ENCODE measurements at regions not wholly inside any gene's neighbourhood (a gene's known extent, or its start where the extent isn't known, plus 50 kb on each side); places are given as distances from the start of the nearest gene placed in this dataset.
"Not testable (repeated sequence)": the region's sequence is repeated elsewhere in the genome, so short reads cannot be mapped to it uniquely, and the experiment has no call there.

DNA sequence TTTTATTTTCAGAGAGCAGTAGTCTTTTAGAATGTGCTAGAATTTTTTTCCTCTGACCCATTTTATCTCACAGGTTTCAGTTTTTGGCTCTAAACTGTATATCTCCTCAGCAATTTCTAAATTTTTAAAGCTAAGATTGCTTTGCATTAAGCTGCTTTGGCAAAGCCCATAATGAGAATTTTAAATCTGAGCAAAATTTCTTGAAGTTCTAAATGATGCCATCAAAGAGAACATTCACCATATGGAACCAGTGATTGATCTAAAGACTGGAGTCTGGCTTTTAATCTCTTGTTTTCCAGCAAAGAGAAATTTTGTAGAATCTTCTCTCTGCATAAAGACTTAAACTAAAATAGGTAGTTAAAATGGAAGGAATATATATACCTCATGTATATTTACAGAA is 313.6 kb downstream of the TBC1D32 start:
- no peak for DNase-seq

DNA sequence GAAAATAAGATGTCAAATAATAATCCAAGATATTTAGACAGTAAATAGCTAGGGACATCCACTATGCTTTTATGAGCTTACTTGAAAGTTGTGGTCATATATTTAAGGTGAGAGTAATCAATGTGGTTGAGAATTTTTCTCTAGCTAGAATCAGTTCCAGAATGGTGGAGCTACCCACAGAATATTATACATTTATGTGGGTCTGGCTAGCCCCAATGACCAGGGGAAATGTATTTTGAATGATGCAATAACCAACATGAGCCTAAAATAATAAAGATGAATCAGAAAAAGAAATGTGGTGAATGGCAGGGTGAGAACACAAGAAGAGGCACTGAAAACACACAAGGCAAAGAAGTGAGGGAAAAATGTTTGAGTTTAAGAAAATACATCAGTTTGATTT is 325.7 kb downstream of the TBC1D32 start:
- DNase-seq: no peak

DNA sequence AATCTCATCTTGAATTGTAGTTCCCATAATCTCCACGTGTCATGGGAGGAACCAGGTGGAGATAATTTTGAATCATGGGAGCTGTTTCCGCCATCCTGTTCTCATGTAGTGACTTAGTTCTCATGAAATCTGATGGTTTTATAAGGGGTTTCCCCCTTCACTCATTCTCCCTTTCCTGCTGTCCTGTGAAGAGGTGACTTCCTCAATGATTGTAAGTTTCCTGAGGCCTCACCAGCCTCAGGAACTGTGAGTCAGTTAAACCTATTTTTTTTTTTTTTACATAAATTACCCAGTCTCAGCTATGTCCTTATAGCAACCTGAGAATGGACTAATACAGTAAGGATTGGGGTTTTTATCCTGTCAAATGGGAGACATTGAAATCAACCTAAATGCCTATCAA is 328.3 kb downstream of the TBC1D32 start:
- DNase-seq: no peak

DNA sequence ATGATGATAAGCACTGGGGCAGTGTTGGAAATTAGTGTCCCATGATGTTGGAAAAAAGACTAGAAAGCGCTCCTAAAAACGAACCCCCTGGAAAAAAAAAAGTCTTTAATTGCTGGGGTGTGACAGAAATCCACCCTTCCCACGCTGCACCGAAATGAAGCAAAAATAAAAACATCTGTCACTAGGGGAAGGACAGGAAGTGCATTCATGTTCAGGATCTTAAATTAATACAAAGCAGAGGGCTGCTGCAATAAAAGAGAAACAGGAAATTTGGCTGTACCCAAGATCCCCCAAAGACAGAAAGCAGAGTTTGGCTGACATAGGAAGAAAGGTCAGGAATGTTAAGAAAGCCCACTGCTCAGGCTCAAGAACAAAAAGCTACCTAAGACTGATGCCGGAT is 333.9 kb downstream of the TBC1D32 start:
- DNase-seq: no peak

DNA sequence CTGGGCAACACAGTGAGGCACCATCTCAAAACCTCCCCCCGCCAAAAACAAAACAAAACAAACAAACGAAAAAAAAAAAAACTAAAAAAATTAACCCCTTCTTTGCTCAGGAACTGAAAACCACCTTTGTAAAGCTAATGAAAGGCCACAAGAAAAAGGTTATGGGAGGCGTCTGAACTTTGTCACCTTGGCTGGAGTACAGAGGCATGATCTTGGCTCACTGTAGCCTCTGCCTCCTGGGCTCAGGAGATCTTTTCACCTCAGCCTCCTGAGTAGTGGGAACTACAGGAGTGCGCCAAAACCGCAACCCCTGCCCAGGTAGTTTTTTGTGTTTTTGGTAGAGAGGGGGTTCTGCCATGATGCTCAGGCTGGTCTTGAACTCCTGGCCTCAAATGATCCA is 337.9 kb downstream of the TBC1D32 start:
- no peak for DNase-seq

DNA sequence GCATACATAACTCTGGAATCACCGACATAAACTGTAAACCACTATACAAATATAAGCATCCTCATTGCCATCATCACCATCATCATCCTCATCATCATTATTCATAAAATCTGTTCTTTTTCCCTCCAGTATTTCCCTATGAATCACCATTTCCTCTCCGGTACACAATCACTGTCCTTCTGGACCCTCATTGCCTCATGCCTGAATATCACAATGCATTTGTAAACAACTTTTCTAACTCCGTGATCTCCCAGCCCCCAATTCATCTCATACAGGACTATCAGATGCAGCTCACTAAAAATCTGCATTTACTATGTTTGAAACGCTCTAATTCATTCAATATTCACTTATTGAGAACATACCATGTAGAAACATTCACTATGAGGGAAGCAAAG is 339.7 kb downstream of the TBC1D32 start:
- DNase-seq: no peak

DNA sequence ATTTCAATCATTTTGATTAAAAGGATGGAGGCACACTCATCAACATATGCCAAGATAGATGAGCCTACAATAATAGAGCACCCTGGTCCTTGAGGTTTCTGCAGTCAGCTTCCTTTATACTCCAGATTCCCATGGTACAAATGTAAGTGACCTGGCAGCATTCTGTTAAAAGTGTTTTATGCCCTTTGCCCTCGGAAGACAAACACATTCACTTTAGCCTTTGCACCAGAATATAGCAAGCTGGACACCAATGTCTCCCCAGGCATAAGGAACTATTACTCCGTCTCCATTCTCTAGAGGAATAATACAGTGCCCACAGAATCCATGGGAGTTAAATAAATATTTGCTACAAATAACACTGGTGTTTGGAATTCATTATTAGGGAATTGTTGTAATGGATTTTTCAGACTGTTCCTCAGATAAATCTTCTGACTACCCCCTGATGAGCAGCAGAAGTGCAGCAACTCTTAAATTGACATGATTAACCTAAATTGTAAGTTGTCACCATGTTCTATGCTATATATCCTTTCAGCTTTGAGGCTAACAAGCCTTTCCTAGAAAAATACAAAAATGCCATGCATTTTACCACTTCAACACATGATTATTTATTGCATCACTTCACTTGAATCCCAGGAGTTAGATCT is 340.2 kb downstream of the TBC1D32 start:
- no peak for DNase-seq

DNA sequence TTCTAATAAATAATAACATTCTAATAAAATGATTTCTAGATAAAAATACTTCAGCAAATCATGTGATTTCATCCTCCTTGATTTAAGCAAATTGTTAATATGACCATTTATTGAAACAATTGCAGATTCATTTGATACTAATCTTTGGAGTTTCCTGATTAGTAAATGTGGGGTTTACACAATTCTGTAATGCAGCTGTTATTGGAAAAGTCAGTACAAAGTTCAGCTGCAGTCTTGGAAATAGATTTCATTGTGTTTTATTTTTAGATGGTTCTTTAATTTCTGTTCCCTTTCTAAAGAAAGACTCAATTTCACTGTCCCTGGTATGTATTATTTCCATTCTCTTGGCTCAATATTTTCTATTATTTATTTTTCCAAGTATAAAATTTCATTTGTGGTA is 342.0 kb downstream of the TBC1D32 start:
- DNase-seq: no peak

DNA sequence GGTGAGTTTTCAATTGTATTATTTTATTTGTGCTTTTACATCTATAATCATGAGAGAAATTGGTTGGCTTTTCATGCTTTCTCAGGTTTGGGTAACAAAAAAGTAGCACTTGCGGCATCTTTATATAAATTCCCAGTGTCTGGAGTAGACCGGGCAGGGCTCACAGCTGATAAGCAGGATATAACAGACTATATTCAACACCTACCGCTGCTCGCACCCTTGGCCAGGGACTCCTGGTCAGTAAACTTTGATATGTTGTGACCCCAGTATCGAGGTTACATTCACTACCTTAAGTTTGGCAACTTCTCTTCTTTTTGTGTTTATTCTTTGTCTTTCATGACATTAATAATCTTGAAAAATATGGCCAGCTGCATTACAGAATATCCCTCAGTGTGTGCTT is 343.4 kb downstream of the TBC1D32 start:
- DNase-seq: no peak

DNA sequence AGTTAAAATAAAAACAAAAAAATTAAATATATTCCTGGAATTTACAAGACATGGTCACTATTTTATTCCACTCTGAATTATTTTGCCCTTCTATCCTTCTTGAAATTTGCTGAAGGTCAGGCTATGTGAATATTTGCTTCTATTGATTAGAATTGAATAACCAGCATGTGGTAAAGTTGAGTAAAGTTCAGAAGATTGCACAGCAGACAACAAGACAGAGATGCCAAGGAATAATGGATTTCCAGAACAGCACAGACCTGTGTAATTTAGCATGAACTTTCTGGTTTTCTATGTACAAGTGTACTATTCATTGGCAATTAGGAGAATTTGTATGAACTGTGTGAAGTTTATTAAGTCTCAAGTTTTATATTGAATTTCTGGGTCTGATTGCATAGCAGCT is 352.4 kb downstream of the TBC1D32 start:
- DNase-seq: no peak

DNA sequence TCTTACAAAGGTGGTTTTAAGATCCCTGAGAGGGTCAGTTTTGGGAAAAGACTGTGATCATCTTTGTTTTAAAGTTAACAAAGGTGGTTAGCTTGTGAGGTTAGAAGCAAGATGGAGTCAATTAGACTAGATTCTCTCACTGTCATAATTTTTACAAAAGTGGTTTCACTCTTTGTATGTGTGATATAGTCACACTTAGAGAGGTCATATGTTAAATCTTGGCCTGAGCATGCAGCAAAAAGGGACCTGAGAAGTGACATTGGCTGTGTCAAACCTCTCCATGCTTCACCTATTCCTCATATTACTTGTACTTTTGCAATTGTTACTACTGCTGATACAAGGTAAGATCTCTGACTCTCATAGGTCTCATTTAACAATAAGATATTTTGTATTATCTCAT is 368.0 kb downstream of the TBC1D32 start:
- no peak for DNase-seq

DNA sequence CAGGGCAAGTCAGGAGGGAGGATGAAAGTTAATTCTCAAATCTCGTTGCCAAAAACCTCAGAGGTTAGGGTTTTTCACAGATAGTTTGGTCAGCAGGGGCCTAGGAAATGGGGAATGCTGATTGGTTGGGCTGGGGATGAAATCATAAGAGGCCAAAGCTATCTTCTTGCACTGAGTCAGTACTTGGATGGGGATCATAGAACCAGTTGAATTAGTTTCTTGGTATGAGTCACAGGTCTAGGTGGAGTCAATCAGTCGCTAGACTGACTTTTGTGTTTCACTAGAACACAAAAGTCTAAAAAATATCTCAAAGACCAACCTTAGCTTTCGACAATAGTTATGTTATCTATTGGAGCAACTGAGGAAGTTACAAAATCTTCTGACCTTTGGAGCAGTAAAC is 368.5 kb downstream of the TBC1D32 start:
- DNase-seq: no peak

DNA sequence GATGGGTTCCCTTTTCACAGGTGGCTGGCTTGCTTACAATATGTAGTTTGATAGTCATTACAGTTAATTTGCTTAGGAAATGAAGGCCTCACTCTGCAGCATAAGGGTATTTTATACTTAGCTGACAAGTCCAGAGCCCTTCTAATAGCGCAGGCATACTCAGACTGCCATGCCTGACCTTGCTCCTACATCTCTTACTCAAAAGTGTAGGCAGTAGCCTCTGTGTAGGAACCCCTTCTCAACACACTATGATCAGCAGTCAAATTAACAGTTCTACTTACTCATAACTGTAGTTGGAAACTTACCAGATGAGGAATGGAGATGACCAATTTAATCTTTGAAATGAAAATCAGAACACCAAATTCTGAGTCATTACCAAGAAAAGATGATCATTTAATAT is 373.5 kb downstream of the TBC1D32 start:
- DNase-seq: no peak

DNA sequence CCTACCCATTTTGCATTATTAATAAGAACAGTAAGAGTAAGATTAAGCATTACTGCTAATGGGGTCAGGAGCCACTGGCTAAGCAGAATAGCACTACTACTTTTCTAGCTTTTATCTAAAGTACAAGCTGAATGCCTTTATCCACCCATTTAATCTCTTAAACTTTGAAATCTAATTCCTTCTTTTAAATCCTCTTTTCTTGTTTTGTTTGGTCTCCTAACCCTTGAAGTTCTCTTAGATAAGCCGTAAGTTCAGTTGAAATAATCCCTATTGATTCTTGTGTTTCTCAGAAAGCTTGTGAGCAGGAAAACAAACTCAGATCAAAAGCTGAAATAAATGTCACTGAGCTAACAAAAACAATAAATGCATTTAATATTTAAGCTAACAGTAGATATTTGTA is 380.2 kb downstream of the TBC1D32 start:
- no peak for DNase-seq

DNA sequence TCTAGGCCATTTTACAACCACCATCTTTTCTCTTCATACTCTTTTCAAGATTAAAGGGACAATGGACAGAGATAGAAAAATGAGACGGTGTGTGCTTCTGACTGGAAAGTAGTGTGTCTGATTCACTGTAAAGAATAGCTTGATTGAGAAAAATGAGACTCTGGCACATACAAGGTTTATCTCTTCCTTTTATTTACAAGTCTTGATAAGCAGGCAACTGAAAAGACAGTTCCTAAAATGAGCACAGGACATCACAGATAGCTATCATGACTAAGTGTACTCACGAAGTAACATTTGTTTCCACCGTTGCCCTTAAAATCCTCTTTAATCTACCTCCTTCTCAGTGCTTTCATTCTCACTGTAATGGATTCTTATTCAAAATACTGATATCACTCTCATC is 383.0 kb downstream of the TBC1D32 start:
- no peak for DNase-seq

DNA sequence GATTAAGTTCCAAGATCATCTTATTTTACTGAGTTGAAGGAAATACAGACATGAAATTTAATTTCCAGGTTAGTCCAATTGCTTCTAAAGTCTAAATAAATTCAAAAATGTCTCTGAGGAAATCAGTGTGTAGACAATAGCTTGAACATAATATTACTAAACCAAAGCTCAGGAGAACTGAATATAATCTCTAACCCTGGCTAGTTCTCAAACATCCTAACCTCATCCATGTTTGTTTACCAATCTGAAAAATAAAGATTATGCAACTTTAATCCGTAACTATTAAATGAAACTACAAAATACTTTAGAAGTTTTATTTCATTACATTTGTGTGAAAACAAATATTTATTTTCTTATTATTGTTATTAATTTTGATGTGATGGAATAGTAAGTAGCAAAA is 387.2 kb downstream of the TBC1D32 start:
- DNase-seq: no peak

DNA sequence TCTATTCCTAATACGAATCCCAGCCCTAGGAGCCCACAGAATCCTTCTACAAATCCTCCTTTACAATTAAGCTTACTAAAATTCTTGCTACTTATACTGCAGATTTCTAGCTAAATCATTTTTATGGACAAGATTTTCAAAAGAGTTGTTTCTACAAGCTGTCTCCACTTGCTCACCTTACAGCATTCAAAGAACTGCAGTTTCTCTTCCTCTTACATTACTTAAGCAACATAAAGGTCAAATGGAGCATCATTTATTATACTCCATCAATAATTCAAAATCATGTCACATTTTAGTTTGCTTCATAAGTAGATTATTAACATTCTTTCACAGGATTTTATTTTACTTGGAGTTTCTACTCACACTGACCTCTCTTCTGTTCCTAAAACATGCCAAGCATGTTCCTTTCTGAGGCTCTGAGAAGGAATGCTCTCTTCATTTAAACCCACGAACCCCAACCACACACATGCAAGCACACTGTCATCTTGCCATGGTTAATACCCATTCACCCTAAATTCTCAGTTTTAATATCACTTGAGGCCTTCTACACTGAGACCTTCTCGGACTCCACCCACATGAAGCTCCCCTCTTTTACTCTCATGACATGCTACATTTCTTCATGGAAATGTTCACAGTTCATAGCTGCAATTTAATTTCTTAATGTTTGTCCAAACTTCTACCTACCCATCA is 388.2 kb downstream of the TBC1D32 start:
- DNase-seq: no peak

DNA sequence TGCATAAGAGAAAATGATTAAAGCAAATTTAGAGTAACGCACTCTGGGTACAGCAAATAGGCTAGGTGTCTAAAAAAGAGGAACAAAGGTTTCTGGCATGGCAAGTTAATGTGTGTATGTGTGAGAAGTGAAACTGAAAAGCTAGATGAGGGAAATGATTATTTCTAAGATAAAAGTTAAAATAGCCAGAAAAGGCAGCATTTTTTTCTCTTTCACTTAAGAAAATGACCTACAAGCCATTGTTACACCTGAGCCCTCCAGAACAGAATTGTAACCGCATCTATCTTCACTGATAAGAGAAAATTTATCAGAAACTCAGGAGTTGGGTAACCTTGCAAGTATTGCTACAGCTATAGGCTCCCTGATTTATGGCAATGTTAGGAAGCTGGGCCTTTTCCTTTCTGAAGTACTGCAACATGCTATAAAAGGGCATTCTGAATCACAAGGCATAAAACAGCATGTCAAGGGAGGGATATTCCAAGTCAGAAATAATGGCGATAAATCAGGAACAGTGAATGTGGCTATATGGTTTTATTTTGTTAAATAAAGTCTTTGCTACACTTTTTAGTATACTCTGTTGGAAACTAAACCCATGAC is 395.3 kb downstream of the TBC1D32 start:
- DNase-seq: peak; percentile 8

DNA sequence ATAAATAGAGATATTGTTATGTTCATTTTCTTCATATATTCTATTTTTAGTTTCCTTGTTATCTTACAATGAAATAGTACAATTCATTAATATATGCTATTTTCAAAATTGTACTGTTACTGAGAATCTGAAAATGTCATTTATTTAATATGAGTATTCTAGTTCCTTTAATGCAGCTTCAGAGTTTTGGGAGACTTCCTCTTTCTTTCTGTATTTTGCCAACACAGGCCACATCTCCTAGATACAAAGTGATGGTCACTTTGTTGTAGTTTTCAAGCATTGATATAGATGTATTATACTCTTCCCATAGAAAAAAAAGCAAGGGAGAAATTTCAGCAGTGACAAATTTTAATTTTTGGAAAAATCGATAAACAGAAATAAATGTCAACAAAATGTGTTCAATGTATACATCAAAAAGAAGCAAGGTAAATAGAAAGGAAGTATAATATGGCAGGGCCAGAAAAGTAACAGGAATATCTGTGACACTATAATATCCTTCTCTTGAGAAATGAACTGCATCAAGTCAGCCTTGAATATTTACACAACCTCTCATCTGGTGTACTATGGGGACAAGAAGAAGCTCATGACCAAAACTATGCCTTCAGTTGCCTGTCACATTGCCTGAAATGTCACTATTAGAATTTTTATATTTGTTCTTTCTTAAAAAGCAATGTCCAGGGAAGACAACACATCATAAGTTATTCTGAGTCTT is 396.0 kb downstream of the TBC1D32 start:
- no peak for DNase-seq

DNA sequence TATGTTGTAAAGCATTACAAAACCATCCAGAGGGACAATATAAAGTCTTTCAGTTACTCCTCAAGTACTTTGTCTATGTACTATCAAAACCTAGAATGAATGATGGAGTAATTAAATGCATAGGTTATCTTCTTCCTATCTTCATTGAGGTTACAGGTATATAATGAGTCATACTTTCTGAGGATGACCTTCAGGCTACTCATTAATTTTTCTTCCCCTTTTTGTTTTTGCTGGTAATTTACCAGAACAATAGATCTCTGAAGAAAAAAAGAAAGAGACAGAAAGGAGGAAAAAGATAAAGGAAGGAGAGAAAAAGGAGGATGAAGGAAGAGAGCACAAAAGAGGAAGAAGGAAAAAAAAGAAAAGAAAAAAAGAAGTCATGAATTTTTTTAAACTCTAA is 398.4 kb downstream of the TBC1D32 start:
- no peak for DNase-seq

DNA sequence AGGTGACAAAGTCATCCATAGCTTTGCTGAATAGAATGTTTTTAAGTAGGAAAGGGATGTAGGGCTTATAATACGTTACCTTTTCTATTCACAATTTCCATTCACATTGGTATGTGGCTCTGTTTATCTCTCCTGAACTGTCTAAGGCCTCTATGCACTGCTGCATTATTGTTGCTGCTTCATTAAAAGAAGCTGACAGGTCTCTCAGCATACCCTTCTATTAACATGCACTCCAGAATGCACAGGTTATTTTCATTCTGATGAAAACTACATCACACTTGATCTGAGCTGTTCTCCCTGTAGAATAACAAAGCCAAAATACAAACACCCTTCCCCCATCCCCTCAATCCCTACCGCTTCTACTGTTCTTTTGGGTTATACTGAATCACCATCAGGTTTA is 399.3 kb downstream of the TBC1D32 start:
- no peak for DNase-seq

DNA sequence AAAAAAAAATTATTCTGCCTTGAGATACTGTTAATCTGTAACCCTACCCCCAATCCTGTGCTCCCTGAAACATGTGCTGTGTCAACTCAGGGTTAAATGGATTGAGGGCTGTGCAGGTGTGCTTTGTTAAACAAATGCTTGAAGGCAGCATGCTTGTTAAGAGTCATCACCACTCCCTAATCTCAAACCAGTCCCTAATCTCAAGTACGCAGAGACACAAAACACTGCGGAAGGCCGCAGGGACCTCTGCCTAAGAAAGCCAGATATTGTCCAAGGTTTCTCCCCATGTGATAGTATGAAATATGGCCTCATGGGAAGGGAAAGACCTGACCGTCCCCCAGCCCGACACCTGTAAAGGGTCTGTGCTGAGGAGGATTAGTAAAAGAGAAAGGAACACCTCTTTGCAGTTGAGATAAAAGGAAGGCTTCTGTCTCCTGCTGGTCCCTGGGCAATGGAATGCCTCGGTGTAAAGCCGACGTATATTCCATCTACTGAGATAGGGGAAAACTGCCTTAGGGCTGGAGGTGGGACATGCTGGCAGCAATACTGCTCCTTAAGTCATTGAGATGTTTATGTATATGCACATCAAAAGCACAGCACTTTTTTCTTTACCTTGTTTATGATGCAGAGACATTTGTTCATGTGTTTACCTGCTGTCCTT is 402.6 kb downstream of the TBC1D32 start:
- not testable (repeated sequence) for DNase-seq

DNA sequence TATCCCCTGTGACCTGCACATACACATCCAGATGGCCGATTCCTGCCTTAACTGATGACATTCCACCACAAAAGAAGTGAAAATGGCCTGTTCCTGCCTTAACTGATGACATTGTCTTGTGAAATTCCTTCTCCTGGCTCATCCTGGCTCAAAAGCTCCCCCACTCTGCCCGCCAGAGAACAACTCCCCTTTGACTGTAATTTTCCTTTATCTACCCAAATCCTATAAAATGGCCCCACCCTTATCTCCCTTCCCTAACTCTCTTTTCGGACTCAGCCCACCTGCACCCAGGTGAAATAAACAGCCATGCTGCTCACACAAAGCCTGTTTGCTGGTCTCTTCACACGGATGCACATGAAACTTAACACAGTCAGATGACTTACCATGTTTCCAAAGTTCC is 403.8 kb downstream of the TBC1D32 start:
- not testable (repeated sequence) for DNase-seq

DNA sequence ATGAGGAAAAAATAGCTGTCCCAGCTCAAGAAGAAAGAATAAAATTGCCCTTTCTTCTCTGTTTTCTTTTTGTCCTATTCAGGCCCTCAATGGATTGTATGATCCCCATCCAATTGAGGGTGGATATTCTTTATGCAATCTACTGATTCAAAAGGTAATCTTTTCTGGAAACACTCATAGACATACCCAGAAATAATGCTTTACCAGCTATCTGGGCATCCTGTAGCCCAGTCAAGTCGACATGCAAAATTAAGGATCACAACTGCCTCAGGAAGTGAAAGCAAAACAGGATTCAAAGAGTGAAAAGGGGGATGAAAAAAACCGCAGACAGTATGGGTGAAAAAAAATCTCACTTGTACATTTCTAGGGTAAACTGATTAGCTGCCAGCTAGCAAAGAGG is 410.1 kb downstream of the TBC1D32 start:
- DNase-seq: no peak

Data from inflammatory macrophage treated with lipopolysaccharide for 4 hours (primary cell).